Neural progenitor cell (in vitro differentiated cells): ENCODE measurements at regions not wholly inside any gene's neighbourhood (a gene's known extent, or its start where the extent isn't known, plus 50 kb on each side); places are given as distances from the start of the nearest gene placed in this dataset.

Source experiments
- DNase-seq: peaks from one replicate; pipeline ENCODE4 v3.0.0-alpha.2; 2016; ENCODE audit warnings: low spot score
- H2AFZ ChIP-seq: fragments of 200-600 bp; sonication (generic); replicated peaks from 2 replicates; pipeline ENCODE4 v1.6.1; 2016; ENCODE audit warnings: antibody characterized with exemption
- H3F3A ChIP-seq: fragments of 200-600 bp; sonication (generic); 2 replicates; pipeline ENCODE4 v1.6.1; 2016; ENCODE audit warnings: antibody characterized with exemption, low read depth
- H3K27ac ChIP-seq: fragments of 200-600 bp; sonication (generic); 2 replicates; pipeline ENCODE4 v1.5.1; 2016; ENCODE audit warnings: mild to moderate bottlenecking
- H3K27me3 ChIP-seq: fragments of 200-600 bp; sonication (generic); 2 replicates; pipeline ENCODE4 v1.6.1; 2016; ENCODE audit warnings: mild to moderate bottlenecking, moderate library complexity
- H3K36me3 ChIP-seq: fragments of 200-600 bp; sonication (generic); 2 replicates; pipeline ENCODE4 v1.5.1; 2016
- H3K4me1 ChIP-seq: fragments of 200-600 bp; sonication (generic); 2 replicates; pipeline ENCODE4 v1.6.1; 2016; ENCODE audit warnings: mixed run types
- H3K4me2 ChIP-seq: fragments of 200-600 bp; sonication (generic); 2 replicates; pipeline ENCODE4 v1.6.1; 2016
- H3K4me3 ChIP-seq: fragments of 200-600 bp; sonication (generic); 2 replicates; pipeline ENCODE4 v1.5.1; 2016
- H3K79me2 ChIP-seq: fragments of 200-600 bp; sonication (generic); 2 replicates; pipeline ENCODE4 v1.6.1; 2016; ENCODE audit warnings: low read depth
- H3K9ac ChIP-seq: fragments of 200-600 bp; sonication (generic); 2 replicates; pipeline ENCODE4 v1.6.1; 2016
- H3K9me3 ChIP-seq: fragments of 200-600 bp; sonication (generic); 2 replicates; pipeline ENCODE4 v1.5.1; 2016; ENCODE audit warnings: low read depth
- H4K20me1 ChIP-seq: fragments of 200-600 bp; sonication (generic); 2 replicates; pipeline ENCODE4 v1.6.1; 2016; ENCODE audit warnings: low read depth
- H3K27ac Mint-ChIP-seq: 3 replicates; pipeline ENCODE4 v1.8.0; 2021; ENCODE audit warnings: mixed read lengths
- H3K27me3 Mint-ChIP-seq: 2 replicates; pipeline ENCODE4 v1.8.0; 2022; ENCODE audit warnings: low read depth, mild to moderate bottlenecking, inconsistent platforms, moderate library complexity, mixed read lengths; ENCODE audit not compliant: insufficient read depth
- H3K36me3 Mint-ChIP-seq: 3 replicates; pipeline ENCODE4 v1.8.0; 2021; ENCODE audit warnings: mixed read lengths
- H3K4me1 Mint-ChIP-seq: 3 replicates; pipeline ENCODE4 v1.8.0; 2021; ENCODE audit warnings: mixed read lengths
- H3K4me3 Mint-ChIP-seq: 3 replicates; pipeline ENCODE4 v1.8.0; 2021; ENCODE audit warnings: mild to moderate bottlenecking, moderate library complexity, mixed read lengths
- H3K9me3 Mint-ChIP-seq: 3 replicates; pipeline ENCODE4 v1.8.0; 2020; ENCODE audit warnings: mixed read lengths
- EZH2 ChIP-seq: fragments of 200-600 bp; sonication (generic); IDR thresholded peaks from 2 replicates; pipeline ENCODE4 v1.6.1; 2017; ENCODE audit warnings: antibody characterized with exemption, mild to moderate bottlenecking, moderate library complexity
- EZH2phosphoT487 ChIP-seq: fragments of 200-600 bp; sonication (generic); IDR thresholded peaks from 2 replicates; pipeline ENCODE4 v1.6.1; 2017; ENCODE audit warnings: antibody characterized with exemption
- TF ChIP-seq, protein P1 (sequence below): fragments of 200-600 bp; sonication (generic); IDR thresholded peaks from 2 replicates; pipeline ENCODE4 v1.5.1; 2017; ENCODE audit warnings: antibody characterized with exemption, mild to moderate bottlenecking

DNA sequence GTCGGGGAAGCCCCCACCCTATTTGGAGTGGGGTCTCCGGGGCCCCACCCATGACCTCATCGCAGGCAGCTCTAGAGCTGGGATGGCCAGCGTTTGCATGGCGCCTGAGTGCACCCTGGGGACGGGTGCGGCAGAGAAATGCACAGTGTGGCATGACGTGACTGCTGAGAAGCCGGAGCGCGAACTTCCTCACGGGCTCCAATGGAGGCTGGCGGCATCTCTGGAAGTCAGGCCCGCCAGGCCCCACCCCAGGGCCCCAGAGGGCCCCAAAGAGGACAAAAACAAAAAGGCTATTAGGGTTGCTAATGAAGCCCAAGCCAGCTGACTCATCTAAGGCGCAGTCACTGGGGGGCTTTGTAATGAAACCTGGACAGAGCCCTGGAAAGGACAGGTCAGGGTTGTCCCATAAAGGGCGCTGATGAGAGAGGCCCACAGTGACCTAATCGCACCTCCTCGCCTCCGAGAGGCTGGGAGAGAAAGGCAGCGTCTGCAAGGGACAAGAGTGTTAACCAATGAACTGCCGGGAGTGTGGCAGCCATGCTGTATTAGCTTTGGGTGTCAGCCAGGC, 86.0 kb upstream of the C1QTNF7 start:
- no peaks in the 10 kb centered on the region for H3K36me3 Mint-ChIP-seq
- Histone ChIP-seq H3K4me1 (no peaks in the 10 kb centered on the region), H3K27ac (no peak overlapping the region), H3K9me3 (no peaks in the 10 kb centered on the region), H3K27me3 (no peaks in the 10 kb centered on the region), H3K4me3 (no peak overlapping the region), H3F3A (no peaks in the 10 kb centered on the region), H3K9ac (no peak overlapping the region), H4K20me1 (no peaks in the 10 kb centered on the region), H2AFZ (no peak overlapping the region), H3K36me3 (no peaks in the 10 kb centered on the region), H3K4me2 (no peak overlapping the region), H3K79me2 (no peaks in the 10 kb centered on the region)
- H3K4me3 Mint-ChIP-seq = no peak overlapping the region
- TF ChIP-seq, protein P1, sequence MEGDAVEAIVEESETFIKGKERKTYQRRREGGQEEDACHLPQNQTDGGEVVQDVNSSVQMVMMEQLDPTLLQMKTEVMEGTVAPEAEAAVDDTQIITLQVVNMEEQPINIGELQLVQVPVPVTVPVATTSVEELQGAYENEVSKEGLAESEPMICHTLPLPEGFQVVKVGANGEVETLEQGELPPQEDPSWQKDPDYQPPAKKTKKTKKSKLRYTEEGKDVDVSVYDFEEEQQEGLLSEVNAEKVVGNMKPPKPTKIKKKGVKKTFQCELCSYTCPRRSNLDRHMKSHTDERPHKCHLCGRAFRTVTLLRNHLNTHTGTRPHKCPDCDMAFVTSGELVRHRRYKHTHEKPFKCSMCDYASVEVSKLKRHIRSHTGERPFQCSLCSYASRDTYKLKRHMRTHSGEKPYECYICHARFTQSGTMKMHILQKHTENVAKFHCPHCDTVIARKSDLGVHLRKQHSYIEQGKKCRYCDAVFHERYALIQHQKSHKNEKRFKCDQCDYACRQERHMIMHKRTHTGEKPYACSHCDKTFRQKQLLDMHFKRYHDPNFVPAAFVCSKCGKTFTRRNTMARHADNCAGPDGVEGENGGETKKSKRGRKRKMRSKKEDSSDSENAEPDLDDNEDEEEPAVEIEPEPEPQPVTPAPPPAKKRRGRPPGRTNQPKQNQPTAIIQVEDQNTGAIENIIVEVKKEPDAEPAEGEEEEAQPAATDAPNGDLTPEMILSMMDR = no peak
- TF ChIP-seq EZH2phosphoT487 = no peak
- TF ChIP-seq EZH2 = no peak
- H3K4me1 Mint-ChIP-seq = peaks cover 11% of the 10 kb centered on the region
- H3K27ac Mint-ChIP-seq = no peak overlapping the region
- no peaks in the 10 kb centered on the region for H3K9me3 Mint-ChIP-seq
- peaks cover 2% of the 10 kb centered on the region for H3K27me3 Mint-ChIP-seq
- DNase-seq = no peak

DNA sequence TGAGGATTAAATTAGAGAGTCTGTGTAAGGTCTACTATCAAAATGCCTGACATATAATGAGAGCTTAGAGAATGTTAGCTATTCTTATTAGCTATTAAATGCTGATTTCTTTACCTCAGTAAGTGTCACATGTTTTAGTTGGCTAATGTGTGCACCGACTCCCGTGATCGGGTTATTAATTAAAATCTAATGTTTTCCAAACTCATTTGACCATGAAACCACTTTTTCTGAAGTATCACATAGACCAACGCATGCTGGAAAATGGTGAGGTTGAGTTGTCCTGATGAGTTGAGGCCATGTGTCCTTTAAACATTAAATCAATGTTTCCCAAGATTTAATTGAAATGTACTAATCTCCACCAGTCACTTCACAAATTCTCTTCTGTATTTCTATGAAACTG, 84.8 kb upstream of the C1QTNF7 start:
- Histone ChIP-seq H3K4me3 (no peak overlapping the region), H4K20me1 (no peaks in the 10 kb centered on the region), H3K27me3 (no peaks in the 10 kb centered on the region), H3K79me2 (no peaks in the 10 kb centered on the region), H2AFZ (no peak overlapping the region), H3K27ac (no peak overlapping the region), H3K9ac (no peak overlapping the region), H3K9me3 (no peaks in the 10 kb centered on the region), H3K36me3 (no peaks in the 10 kb centered on the region), H3F3A (no peaks in the 10 kb centered on the region), H3K4me1 (no peaks in the 10 kb centered on the region), H3K4me2 (no peak overlapping the region)
- no peak for DNase-seq
- H3K4me3 Mint-ChIP-seq = no peak overlapping the region
- peaks cover 11% of the 10 kb centered on the region for H3K4me1 Mint-ChIP-seq
- no peaks in the 10 kb centered on the region for H3K36me3 Mint-ChIP-seq
- H3K27me3 Mint-ChIP-seq = no peaks in the 10 kb centered on the region
- no peak overlapping the region for H3K27ac Mint-ChIP-seq
- no peaks in the 10 kb centered on the region for H3K9me3 Mint-ChIP-seq
- TF ChIP-seq EZH2 = no peak

DNA sequence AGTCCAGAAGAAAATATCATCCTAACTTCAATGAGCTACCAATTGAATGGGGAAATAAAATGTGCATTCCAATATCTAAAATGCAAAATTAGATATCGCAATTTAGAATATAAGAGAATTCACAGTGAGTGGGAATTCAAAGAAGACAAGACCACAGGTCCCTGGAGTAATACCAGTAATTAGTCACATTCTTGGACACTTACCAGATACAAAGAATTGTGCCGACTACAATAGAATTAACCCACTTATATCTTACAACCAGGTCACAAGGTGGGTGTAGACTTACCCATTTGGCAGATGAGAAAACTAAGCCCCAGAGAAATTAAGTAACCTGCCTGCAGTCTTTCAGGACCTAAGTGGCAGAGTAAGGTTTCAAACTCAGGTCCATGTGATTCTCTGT, 84.3 kb upstream of the C1QTNF7 start:
- no peak overlapping the region for H3K4me3 ChIP-seq
- H3K9me3 ChIP-seq = no peaks in the 10 kb centered on the region
- H3K79me2 ChIP-seq = no peaks in the 10 kb centered on the region
- Mint-ChIP-seq H3K4me3 (no peak overlapping the region), H3K27me3 (no peaks in the 10 kb centered on the region), H3K27ac (no peak overlapping the region), H3K9me3 (no peaks in the 10 kb centered on the region), H3K36me3 (no peaks in the 10 kb centered on the region), H3K4me1 (peaks cover 13% of the 10 kb centered on the region)
- DNase-seq = no peak
- H3K36me3 ChIP-seq = no peaks in the 10 kb centered on the region
- H3K27me3 ChIP-seq = no peaks in the 10 kb centered on the region
- TF ChIP-seq, protein P1 = no peak
- TF ChIP-seq EZH2 (no peak), EZH2phosphoT487 (no peak)
- no peaks in the 10 kb centered on the region for H4K20me1 ChIP-seq
- H3K4me2 ChIP-seq = no peak overlapping the region
- no peaks in the 10 kb centered on the region for H3K4me1 ChIP-seq
- no peak overlapping the region for H3K9ac ChIP-seq
- H3K27ac ChIP-seq = no peak overlapping the region
- H3F3A ChIP-seq = no peaks in the 10 kb centered on the region
- H2AFZ ChIP-seq = no peak overlapping the region

DNA sequence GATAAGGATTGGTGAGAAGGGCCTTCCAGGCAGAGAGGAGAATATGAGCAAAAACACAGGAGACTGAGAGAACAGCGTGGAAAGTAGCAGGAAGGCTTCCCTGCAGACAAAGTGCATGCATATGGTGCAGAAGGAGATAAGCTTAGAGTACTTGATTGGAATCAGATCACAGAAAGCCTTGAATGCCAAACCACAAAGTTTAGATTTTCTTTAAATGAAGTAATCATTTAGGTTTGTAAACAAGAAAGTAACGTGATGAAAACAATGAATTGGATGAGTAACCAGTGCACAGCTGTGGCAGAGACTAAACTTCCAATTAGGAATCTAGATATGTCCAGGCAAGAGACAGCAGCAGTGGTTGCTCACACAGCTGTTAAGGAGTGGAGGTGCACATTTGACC, 83.8 kb upstream of the C1QTNF7 start:
- Histone ChIP-seq H3K9me3 (no peaks in the 10 kb centered on the region), H2AFZ (no peak overlapping the region), H3K4me2 (no peak overlapping the region), H3K36me3 (no peaks in the 10 kb centered on the region), H3K27me3 (no peaks in the 10 kb centered on the region), H3K9ac (no peak overlapping the region), H3K4me1 (no peaks in the 10 kb centered on the region), H3K4me3 (no peak overlapping the region), H3F3A (no peaks in the 10 kb centered on the region), H4K20me1 (no peaks in the 10 kb centered on the region), H3K27ac (no peak overlapping the region), H3K79me2 (no peaks in the 10 kb centered on the region)
- H3K27ac Mint-ChIP-seq = no peak overlapping the region
- H3K36me3 Mint-ChIP-seq = no peaks in the 10 kb centered on the region
- H3K9me3 Mint-ChIP-seq = no peaks in the 10 kb centered on the region
- DNase-seq = no peak
- no peak for TF ChIP-seq EZH2
- TF ChIP-seq EZH2phosphoT487 = no peak
- TF ChIP-seq, protein P1 = no peak
- H3K4me3 Mint-ChIP-seq = no peak overlapping the region
- H3K4me1 Mint-ChIP-seq = peaks cover 17% of the 10 kb centered on the region
- no peaks in the 10 kb centered on the region for H3K27me3 Mint-ChIP-seq
